Endothelial cell of umbilical vein (primary cell): ENCODE measurements at regions not wholly inside any gene's neighbourhood (a gene's known extent, or its start where the extent isn't known, plus 50 kb on each side); places are given as distances from the start of the nearest gene placed in this dataset.

ENCODE experiments used
- CTCF ChIP-seq, 2 donors: IDR thresholded peaks; 1 replicate in 1 of 2; 2 replicates in 1 of 2; pipeline ENCODE4 v1.5.1; 2011; ENCODE audit warnings: low read length in 2 of 2, mild to moderate bottlenecking in 2 of 2, moderate library complexity in 2 of 2, control low read depth in 1 of 2, inconsistent platforms in 1 of 2, low read depth in 1 of 2; ENCODE audit not compliant: insufficient read depth in 1 of 2; ENCODE audit errors: extremely low read depth in 1 of 2
- JUN ChIP-seq: IDR thresholded peaks from 2 replicates; pipeline ENCODE4 v1.6.1; 2011; ENCODE audit warnings: borderline replicate concordance, low read depth; ENCODE audit not compliant: insufficient read length, insufficient read depth
- MYC ChIP-seq: IDR thresholded peaks from one replicate; pipeline ENCODE4 v1.6.1; 2011; ENCODE audit warnings: mild to moderate bottlenecking, low read depth, low read length
- POLR2A ChIP-seq: IDR thresholded peaks from 2 replicates; pipeline ENCODE4 v1.6.1; 2012; ENCODE audit warnings: low read depth, mild to moderate bottlenecking, control low read depth, low read length
- POLR2AphosphoS5 ChIP-seq: IDR thresholded peaks from 2 replicates; pipeline ENCODE4 v1.6.1; 2012; ENCODE audit warnings: low read depth, mild to moderate bottlenecking, control low read depth, low read length, moderate library complexity; ENCODE audit not compliant: insufficient read depth

GRCh38 chr7:81839708-81840369 is 70.0 kb upstream of the HGF start:
- TF ChIP-seq CTCF (IDR thresholded peaks at IDR 0.05; ENCODE audit: extremely low read depth in 1 of 2, insufficient read depth in 1 of 2, low read depth in 1 of 2, low read length in 2 of 2) = no peak
- TF ChIP-seq POLR2AphosphoS5 = no peak
- no peak for TF ChIP-seq JUN
- TF ChIP-seq POLR2A = no peak
- TF ChIP-seq MYC = no peak
